Natural killer cell (primary cell): ENCODE measurements at regions not wholly inside any gene's neighbourhood (a gene's known extent, or its start where the extent isn't known, plus 50 kb on each side); places are given as distances from the start of the nearest gene placed in this dataset.

Source experiments
- ATAC-seq, 3 donors: fragments of 150-1000 bp in 2 of 3; fragments of 200-7000 bp in 1 of 3; cut with Tn5 transposase; 1 replicate in 1 of 3; 2 replicates in 2 of 3; pipeline ENCODE4 v1.10.0; 2021; ENCODE audit warnings: mild to moderate bottlenecking in 2 of 3, moderate library complexity in 2 of 3
- DNase-seq, 2 donors: peaks; one replicate each; pipeline versions ENCODE4 v3.0.0 to v3.0.0-alpha.2; 2013 to 2021; ENCODE audit warnings: mixed read lengths in 1 of 2
- H3K27ac ChIP-seq: one replicate; pipeline ENCODE4 v1.5.1; 2013; ENCODE audit warnings: mild to moderate bottlenecking, low read length
- H3K27me3 ChIP-seq: one replicate; pipeline ENCODE4 v1.6.1; 2013; ENCODE audit warnings: low read length; ENCODE audit not compliant: control insufficient read depth, insufficient read depth
- H3K36me3 ChIP-seq: one replicate; pipeline ENCODE4 v1.6.1; 2013; ENCODE audit warnings: low read length; ENCODE audit not compliant: control insufficient read depth, insufficient read depth
- H3K4me1 ChIP-seq: one replicate; pipeline ENCODE4 v1.6.1; 2013; ENCODE audit warnings: low read length; ENCODE audit not compliant: control insufficient read depth, insufficient read depth
- H3K4me3 ChIP-seq: one replicate; pipeline ENCODE4 v1.5.1; 2013; ENCODE audit warnings: low read length
- H3K9me3 ChIP-seq: one replicate; pipeline ENCODE4 v1.6.1; 2013; ENCODE audit warnings: low read length; ENCODE audit not compliant: control insufficient read depth, insufficient read depth
- H3K27ac Mint-ChIP-seq, 2 donors: one replicate each; pipeline ENCODE4 v1.8.0; 2022; ENCODE audit warnings: mild to moderate bottlenecking in 2 of 2, mixed read lengths in 2 of 2, moderate library complexity in 1 of 2
- H3K27me3 Mint-ChIP-seq, 2 donors: one replicate each; pipeline ENCODE4 v1.8.0; 2022; ENCODE audit warnings: low read depth in 2 of 2, mixed read lengths in 2 of 2
- H3K36me3 Mint-ChIP-seq: one replicate; pipeline ENCODE4 v1.8.0; 2022; ENCODE audit warnings: mixed read lengths
- H3K4me1 Mint-ChIP-seq, 2 donors: one replicate each; pipeline ENCODE4 v1.8.0; 2022; ENCODE audit warnings: mixed read lengths in 2 of 2
- H3K4me3 Mint-ChIP-seq: one replicate; pipeline ENCODE4 v1.8.0; 2022; ENCODE audit warnings: mild to moderate bottlenecking, moderate library complexity, mixed read lengths
- H3K9me3 Mint-ChIP-seq, 2 donors: one replicate each; pipeline ENCODE4 v1.8.0; 2022; ENCODE audit warnings: mixed read lengths in 2 of 2
- CTCF ChIP-seq: fragments of 200-600 bp; IDR thresholded peaks from one replicate; pipeline ENCODE4 v1.8.0; 2022; ENCODE audit warnings: antibody characterized with exemption
- WGBS: methylation state at CpG from one replicate; pipeline ENCODE4 v1.1.7; 2013; ENCODE audit warnings: missing lambda C conversion rate; ENCODE audit not compliant: insufficient coverage; 5-methylcytosine and 5-hydroxymethylcytosine counted together
- intact Hi-C: fragments of 100-400 bp; cut with micrococcal nuclease; formaldehyde crosslinking; loops from one replicate; pipeline ENCODE4 v1.14.2; 2022

- Mint-ChIP-seq H3K36me3 (no peaks in the 10 kb centered on the region), H3K9me3 (peaks cover 2 to 3% of the 10 kb centered on the region in 2 donors), H3K27ac (no peak overlapping the region), H3K4me3 (no peak overlapping the region), H3K4me1 (no peaks in the 10 kb centered on the region), H3K27me3 (peaks cover 0 to 13% of the 10 kb centered on the region in 2 donors)
- no peaks in the 10 kb centered on the region for H3K36me3 ChIP-seq
- DNase-seq (no peak), ATAC-seq (no peak)
- 53% methylated on average over 3 of the region's 3 CpGs for WGBS
- no peak for TF ChIP-seq CTCF
- no peaks in the 10 kb centered on the region for H3K27me3 ChIP-seq
- H3K27ac ChIP-seq = no peak overlapping the region
- no peaks in the 10 kb centered on the region for H3K4me1 ChIP-seq
- intact Hi-C loops = no loop called here
- H3K4me3 ChIP-seq = no peak overlapping the region
- no peaks in the 10 kb centered on the region for H3K9me3 ChIP-seq
Observed at GRCh38 chr15:47376190-47376589, 341.1 kb upstream of the SEMA6D start.

GRCh38 chr15:47377465-47377864 lies 339.8 kb upstream of the SEMA6D start:
- H3K27me3 Mint-ChIP-seq = peaks cover 0 to 13% of the 10 kb centered on the region in 2 donors
- H3K36me3 Mint-ChIP-seq = no peaks in the 10 kb centered on the region
- Histone ChIP-seq H3K27ac (no peak overlapping the region), H3K4me3 (no peak overlapping the region), H3K36me3 (no peaks in the 10 kb centered on the region), H3K27me3 (no peaks in the 10 kb centered on the region), H3K4me1 (no peaks in the 10 kb centered on the region), H3K9me3 (no peaks in the 10 kb centered on the region)
- no peak overlapping the region for H3K4me3 Mint-ChIP-seq
- ATAC-seq = no peak
- intact Hi-C loops = no loop called here
- WGBS = 79% methylated on average over 2 of the region's 2 CpGs
- no peak for DNase-seq
- H3K27ac Mint-ChIP-seq = no peak overlapping the region
- H3K4me1 Mint-ChIP-seq = no peaks in the 10 kb centered on the region
- no peak for TF ChIP-seq CTCF
- peaks cover 2 to 3% of the 10 kb centered on the region in 2 donors for H3K9me3 Mint-ChIP-seq

- Mint-ChIP-seq H3K27me3 (peaks cover 0 to 13% of the 10 kb centered on the region in 2 donors), H3K9me3 (peaks cover 2 to 3% of the 10 kb centered on the region in 2 donors), H3K36me3 (no peaks in the 10 kb centered on the region), H3K4me3 (no peak overlapping the region), H3K27ac (no peak overlapping the region), H3K4me1 (no peaks in the 10 kb centered on the region)
- Histone ChIP-seq H3K4me1 (no peaks in the 10 kb centered on the region), H3K36me3 (no peaks in the 10 kb centered on the region), H3K4me3 (no peak overlapping the region), H3K9me3 (no peaks in the 10 kb centered on the region), H3K27me3 (no peaks in the 10 kb centered on the region), H3K27ac (no peak overlapping the region)
- 80% methylated on average over 2 of the region's 2 CpGs for WGBS
- no peak for TF ChIP-seq CTCF
- ATAC-seq = no peak
- intact Hi-C loops = no loop called here
- DNase-seq = no peak
Observed at GRCh38 chr15:47378527-47378926, 338.8 kb upstream of the SEMA6D start.

- Histone ChIP-seq H3K27ac (no peak overlapping the region), H3K4me1 (no peaks in the 10 kb centered on the region), H3K36me3 (no peaks in the 10 kb centered on the region), H3K4me3 (no peak overlapping the region), H3K9me3 (no peaks in the 10 kb centered on the region), H3K27me3 (no peaks in the 10 kb centered on the region)
- WGBS = 88% methylated on average over 5 of the region's 5 CpGs
- H3K4me3 Mint-ChIP-seq = no peak overlapping the region
- no peak for TF ChIP-seq CTCF
- no peak for DNase-seq
- H3K9me3 Mint-ChIP-seq = peaks cover 0 to 3% of the 10 kb centered on the region in 2 donors
- no peaks in the 10 kb centered on the region for H3K4me1 Mint-ChIP-seq
- intact Hi-C loops = no loop called here
- no peaks in the 10 kb centered on the region for H3K36me3 Mint-ChIP-seq
- H3K27me3 Mint-ChIP-seq = no peaks in the 10 kb centered on the region
- H3K27ac Mint-ChIP-seq = no peak overlapping the region
- no peak for ATAC-seq
Observed at GRCh38 chr15:47383102-47383501, 334.2 kb upstream of the SEMA6D start.
